ENCODE measurements at regions not wholly inside any gene's neighbourhood (a gene's known extent, or its start where the extent isn't known, plus 50 kb on each side); places are given as distances from the start of the nearest gene placed in this dataset.
"Not testable (repeated sequence)": the region's sequence is repeated elsewhere in the genome, so short reads cannot be mapped to it uniquely, and the experiment has no call there.

- DNase-seq (ENCODE audit: low spot score), result no peak
- TF ChIP-seq CTCF (IDR thresholded peaks at IDR 0.05; ENCODE audit: borderline replicate concordance, control extremely low read depth, extremely low read depth, insufficient read depth, missing control alignments), result no peak
- in situ Hi-C loops (cut with MboI; ENCODE audit: low sequenced_read_pairs, unreplicated experiment), result no loop called here
Observed at GRCh38 chr5:154593796-154594195, 115.8 kb upstream of the HAND1 start.

GRCh38 chr5:154593071-154593470 is 115.0 kb upstream of the HAND1 start:
- no peak for TF ChIP-seq CTCF (IDR thresholded peaks at IDR 0.05; ENCODE audit: borderline replicate concordance, control extremely low read depth, extremely low read depth, insufficient read depth, missing control alignments)
- in situ Hi-C loops (cut with MboI; ENCODE audit: low sequenced_read_pairs, unreplicated experiment), result no loop called here
- no peak for DNase-seq (ENCODE audit: low spot score)

GRCh38 chr5:154590093-154590724 is 112.2 kb upstream of the HAND1 start:
- in situ Hi-C loops (cut with MboI; ENCODE audit: low sequenced_read_pairs, unreplicated experiment), result no loop called here
- no peak for TF ChIP-seq CTCF (IDR thresholded peaks at IDR 0.05; ENCODE audit: borderline replicate concordance, control extremely low read depth, extremely low read depth, insufficient read depth, missing control alignments)
- no peak for DNase-seq (ENCODE audit: low spot score)

GRCh38 chr5:154589511-154589910 is 111.5 kb upstream of the HAND1 start:
- in situ Hi-C loops (cut with MboI; ENCODE audit: low sequenced_read_pairs, unreplicated experiment), result no loop called here
- no peak for TF ChIP-seq CTCF (IDR thresholded peaks at IDR 0.05; ENCODE audit: borderline replicate concordance, control extremely low read depth, extremely low read depth, insufficient read depth, missing control alignments)
- DNase-seq (ENCODE audit: low spot score), result no peak

GRCh38 chr5:154588833-154589425 is 110.9 kb upstream of the HAND1 start:
- DNase-seq (ENCODE audit: low spot score); in situ Hi-C loops (cut with MboI; ENCODE audit: low sequenced_read_pairs, unreplicated experiment): not testable (repeated sequence)

GRCh38 chr5:154588091-154588774 is 110.2 kb upstream of the HAND1 start:
- in situ Hi-C loops (cut with MboI; ENCODE audit: low sequenced_read_pairs, unreplicated experiment), result no loop called here
- no peak for DNase-seq (ENCODE audit: low spot score)
- no peak for TF ChIP-seq CTCF (IDR thresholded peaks at IDR 0.05; ENCODE audit: borderline replicate concordance, control extremely low read depth, extremely low read depth, insufficient read depth, missing control alignments)

All from GM13976 (cell line).